ENCODE measurements at regions not wholly inside any gene's neighbourhood (a gene's known extent, or its start where the extent isn't known, plus 50 kb on each side); places are given as distances from the start of the nearest gene placed in this dataset.

DNA sequence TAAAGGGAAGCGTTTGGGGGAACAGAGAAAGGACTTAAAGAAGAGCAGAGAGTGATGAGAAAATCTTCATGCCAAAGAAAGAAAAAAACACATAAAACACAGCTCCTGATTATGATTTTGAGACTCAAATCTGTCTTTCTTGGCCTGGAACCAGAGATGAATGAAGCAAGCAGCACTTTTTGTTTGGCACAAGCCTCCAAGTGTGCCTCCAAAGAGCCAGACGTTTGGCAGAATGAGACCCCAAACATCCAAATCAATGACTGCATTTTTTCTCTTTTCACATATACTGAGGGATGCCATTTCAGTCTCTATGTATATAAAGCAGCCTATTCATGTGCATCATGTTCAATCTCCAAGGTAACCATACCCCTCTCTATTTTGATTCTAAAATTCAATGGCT is 424.2 kb downstream of the TUSC1 start:
- intact Hi-C loops (cut with DNase I) = no loop called here
- no peak for ATAC-seq

DNA sequence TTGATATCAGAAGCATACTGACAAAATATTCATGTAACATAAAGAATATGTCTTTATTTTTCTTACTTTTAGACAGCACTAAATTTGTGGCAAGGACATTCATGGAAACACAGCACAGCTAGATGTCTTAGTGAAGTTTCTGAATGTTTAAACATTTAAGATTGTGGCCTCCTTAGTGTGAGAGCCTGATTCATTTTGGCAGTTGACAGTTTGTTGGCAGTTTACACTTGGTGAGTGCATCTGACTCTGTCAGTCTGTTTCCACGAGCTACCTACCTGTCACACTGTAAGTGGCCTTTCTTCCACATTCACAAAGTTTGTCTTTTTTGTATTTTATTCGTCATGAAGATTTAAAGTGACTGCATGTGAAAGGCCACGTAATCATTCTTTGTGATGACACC is 436.8 kb downstream of the TUSC1 start:
- no peak for ATAC-seq
- intact Hi-C loops (cut with DNase I) = no loop called here

More for the DNA sequence above, 424.2 kb downstream of the TUSC1 start:
- Histone ChIP-seq H3K4me3 (no peak overlapping the region), H3K27ac (no peak overlapping the region), H3K4me1 (no peaks in the 10 kb centered on the region), H3K36me3 (no peaks in the 10 kb centered on the region), H3K27me3 (no peaks in the 10 kb centered on the region), H3K9me3 (peaks cover 0 to 22% (median 2%) of the 10 kb centered on the region in 11 donors)
- TF ChIP-seq, protein P1, sequence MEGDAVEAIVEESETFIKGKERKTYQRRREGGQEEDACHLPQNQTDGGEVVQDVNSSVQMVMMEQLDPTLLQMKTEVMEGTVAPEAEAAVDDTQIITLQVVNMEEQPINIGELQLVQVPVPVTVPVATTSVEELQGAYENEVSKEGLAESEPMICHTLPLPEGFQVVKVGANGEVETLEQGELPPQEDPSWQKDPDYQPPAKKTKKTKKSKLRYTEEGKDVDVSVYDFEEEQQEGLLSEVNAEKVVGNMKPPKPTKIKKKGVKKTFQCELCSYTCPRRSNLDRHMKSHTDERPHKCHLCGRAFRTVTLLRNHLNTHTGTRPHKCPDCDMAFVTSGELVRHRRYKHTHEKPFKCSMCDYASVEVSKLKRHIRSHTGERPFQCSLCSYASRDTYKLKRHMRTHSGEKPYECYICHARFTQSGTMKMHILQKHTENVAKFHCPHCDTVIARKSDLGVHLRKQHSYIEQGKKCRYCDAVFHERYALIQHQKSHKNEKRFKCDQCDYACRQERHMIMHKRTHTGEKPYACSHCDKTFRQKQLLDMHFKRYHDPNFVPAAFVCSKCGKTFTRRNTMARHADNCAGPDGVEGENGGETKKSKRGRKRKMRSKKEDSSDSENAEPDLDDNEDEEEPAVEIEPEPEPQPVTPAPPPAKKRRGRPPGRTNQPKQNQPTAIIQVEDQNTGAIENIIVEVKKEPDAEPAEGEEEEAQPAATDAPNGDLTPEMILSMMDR (IDR thresholded peaks at IDR 0.05) = no peak
- WGBS, 2 donors = 38 to 53% methylated on average over 2 of the region's 2 CpGs
- DNase-seq = no peak

DNA sequence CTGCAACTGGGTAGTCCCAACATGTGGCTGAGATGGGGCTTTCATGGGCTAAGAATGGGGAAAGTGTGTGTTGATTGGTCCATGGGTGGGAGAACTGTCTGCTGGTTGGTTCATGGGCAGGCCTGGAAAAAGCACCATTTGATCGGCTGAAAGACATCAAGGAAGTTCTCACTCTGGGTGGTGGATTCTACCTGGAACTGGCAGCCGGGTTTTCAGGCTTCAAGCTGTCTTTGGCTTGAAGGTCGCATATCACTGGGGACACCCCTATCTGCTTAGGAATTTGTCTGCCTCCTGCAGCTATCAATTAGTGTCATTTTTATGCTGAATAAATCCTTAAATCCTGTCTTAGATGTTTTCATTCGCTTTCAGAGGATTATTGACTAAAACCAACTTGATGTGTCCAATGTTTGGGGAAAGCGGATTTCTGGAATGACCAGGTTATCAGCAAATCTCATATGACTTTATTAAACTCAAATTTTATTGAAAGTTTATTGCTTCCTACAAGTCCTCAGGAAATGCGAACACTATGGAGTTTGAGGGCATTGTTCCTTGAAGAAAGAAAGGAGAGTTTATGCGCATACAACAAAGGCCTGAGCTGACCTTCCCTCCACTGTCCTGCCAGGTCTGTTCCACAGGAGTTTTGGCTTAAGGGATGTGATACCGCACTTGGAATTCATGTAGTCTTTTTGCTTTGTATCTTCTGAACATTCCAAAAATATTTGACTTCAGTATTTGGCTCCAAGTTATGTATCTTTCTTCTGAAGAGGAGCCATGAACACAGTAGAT is 451.1 kb downstream of the TUSC1 start:
- ATAC-seq = no peak

More for the DNA sequence above, 436.8 kb downstream of the TUSC1 start:
- H3K9me3 ChIP-seq = peaks cover 0 to 6% (median 0%) of the 10 kb centered on the region in 11 donors
- no peaks in the 10 kb centered on the region for H3K36me3 ChIP-seq
- 56 to 60% methylated on average over 3 of the region's 3 CpGs for WGBS, 2 donors
- H3K27ac ChIP-seq = no peak overlapping the region
- TF ChIP-seq, protein P1 (IDR thresholded peaks at IDR 0.05) = no peak
- no peaks in the 10 kb centered on the region for H3K27me3 ChIP-seq
- no peaks in the 10 kb centered on the region for H3K4me1 ChIP-seq
- no peak for DNase-seq
- H3K4me3 ChIP-seq = no peak overlapping the region

DNA sequence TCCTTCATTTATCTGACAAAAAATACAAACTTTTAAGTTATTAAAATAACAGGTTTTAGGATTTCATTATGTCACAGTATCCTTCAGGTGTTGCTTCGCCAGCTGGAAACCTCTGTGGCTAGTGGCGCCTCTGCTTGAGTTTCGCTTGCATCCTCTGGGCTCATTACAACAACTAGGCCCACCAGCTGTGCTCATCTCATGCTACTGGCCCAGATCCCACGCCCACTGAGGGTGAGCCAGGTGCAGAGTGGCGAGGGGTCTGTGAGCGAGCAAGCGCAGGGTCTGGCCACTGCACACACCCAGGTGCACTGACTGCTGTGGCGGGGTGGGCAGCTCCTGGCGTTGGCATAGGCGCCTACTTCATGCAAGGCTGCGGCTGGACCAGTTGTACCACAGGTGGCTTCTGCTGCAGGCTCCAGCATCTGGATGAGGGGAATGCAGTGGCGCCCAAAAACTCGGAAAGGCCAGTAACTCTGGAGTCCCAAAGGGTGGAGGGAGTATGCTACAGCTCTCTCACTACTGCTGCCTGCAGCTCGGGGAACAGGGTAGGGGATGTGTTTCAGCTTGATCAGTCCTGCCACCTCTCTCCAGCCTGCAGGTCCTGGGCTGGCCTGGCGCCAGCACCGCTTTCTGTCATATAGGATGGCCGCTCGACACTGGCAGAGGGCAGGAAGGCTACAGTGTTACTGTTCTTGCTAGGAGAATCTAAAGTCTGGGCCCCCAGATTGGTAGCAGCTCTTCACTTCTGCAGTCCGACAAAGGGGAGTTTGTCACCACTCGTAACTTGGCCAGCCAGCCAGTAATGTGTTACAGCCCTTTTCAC is 452.1 kb downstream of the TUSC1 start:
- TF ChIP-seq, protein P1 (IDR thresholded peaks at IDR 0.05) = no peak
- ATAC-seq (peak in 2 of 8 donors; percentile 25 to 41), DNase-seq (no peak)
- 87 to 92% methylated on average over 20 of the region's 20 CpGs for WGBS, 2 donors
- H3K4me3 ChIP-seq = no peak overlapping the region
- no peak overlapping the region for H3K27ac ChIP-seq
- intact Hi-C loops (cut with DNase I) = no loop called here
- peaks cover 0 to 27% (median 0%) of the 10 kb centered on the region in 11 donors for H3K9me3 ChIP-seq
- H3K36me3 ChIP-seq = no peaks in the 10 kb centered on the region
- no peaks in the 10 kb centered on the region for H3K4me1 ChIP-seq
- no peaks in the 10 kb centered on the region for H3K27me3 ChIP-seq

More for the DNA sequence above, 451.1 kb downstream of the TUSC1 start:
- no peak for DNase-seq
- Histone ChIP-seq H3K4me1 (no peaks in the 10 kb centered on the region), H3K9me3 (peaks cover 0 to 35% (median 0%) of the 10 kb centered on the region in 11 donors), H3K4me3 (no peak overlapping the region), H3K27me3 (no peaks in the 10 kb centered on the region), H3K36me3 (no peaks in the 10 kb centered on the region), H3K27ac (no peak overlapping the region)
- intact Hi-C loops (cut with DNase I) = no loop called here
- 82 to 84% methylated on average over 8 of the region's 8 CpGs for WGBS, 2 donors
- TF ChIP-seq, protein P1 (IDR thresholded peaks at IDR 0.05) = no peak

Data from heart right ventricle (tissue), 16 donors.